Stimulated activated naive CD8-positive, alpha-beta T cell treated with anti-CD3 and anti-CD28 coated beads, Interleukin-15, Interleukin-2, amounts not matched to agents 100 U/mL and 50 U/mL, for 24 hours (primary cell): ENCODE measurements at regions not wholly inside any gene's neighbourhood (a gene's known extent, or its start where the extent isn't known, plus 50 kb on each side); places are given as distances from the start of the nearest gene placed in this dataset.

Experiments
- ATAC-seq: fragments of 150-1000 bp; cut with Tn5 transposase; one replicate; pipeline ENCODE4 v1.10.0; 2021
- DNase-seq: peaks from one replicate; pipeline ENCODE4 v3.0.0; 2021

GRCh38 chr12:114898159-114898558 lies 214.2 kb upstream of the TBX3 start:
- no peak for ATAC-seq
- DNase-seq = no peak

- DNase-seq (no peak), ATAC-seq (no peak)
Measured at GRCh38 chr12:114895827-114896226, 211.9 kb upstream of the TBX3 start.

- DNase-seq = no peak
- no peak for ATAC-seq
Measured at GRCh38 chr12:114895081-114895480, 211.1 kb upstream of the TBX3 start.

- no peak for ATAC-seq
- DNase-seq = no peak
Measured at GRCh38 chr12:114894076-114894475, 210.1 kb upstream of the TBX3 start.

- DNase-seq (no peak), ATAC-seq (no peak)
Measured at GRCh38 chr12:114888928-114889584, 205.1 kb upstream of the TBX3 start.

- no peak for ATAC-seq
- no peak for DNase-seq
Measured at GRCh38 chr12:114888448-114888847, 204.5 kb upstream of the TBX3 start.

GRCh38 chr12:114885501-114885900 lies 201.5 kb upstream of the TBX3 start:
- DNase-seq (no peak), ATAC-seq (no peak)

- ATAC-seq (no peak), DNase-seq (no peak)
Measured at GRCh38 chr12:114884575-114884974, 200.6 kb upstream of the TBX3 start.

- ATAC-seq (no peak), DNase-seq (no peak)
Measured at GRCh38 chr12:114882083-114882482, 198.1 kb upstream of the TBX3 start.

- DNase-seq (no peak), ATAC-seq (no peak)
Measured at GRCh38 chr12:114879354-114879753, 195.4 kb upstream of the TBX3 start.

- DNase-seq (no peak), ATAC-seq (no peak)
Measured at GRCh38 chr12:114878781-114879180, 194.8 kb upstream of the TBX3 start.

GRCh38 chr12:114876968-114877680 lies 193.1 kb upstream of the TBX3 start:
- DNase-seq (no peak), ATAC-seq (no peak)

GRCh38 chr12:114875313-114875712 lies 191.3 kb upstream of the TBX3 start:
- no peak for DNase-seq
- ATAC-seq = no peak

GRCh38 chr12:114873656-114874055 lies 189.7 kb upstream of the TBX3 start:
- DNase-seq (no peak), ATAC-seq (no peak)

- DNase-seq = no peak
- no peak for ATAC-seq
Measured at GRCh38 chr12:114868995-114869834, 185.2 kb upstream of the TBX3 start.

GRCh38 chr12:114866331-114866730 lies 182.4 kb upstream of the TBX3 start:
- no peak for DNase-seq

GRCh38 chr12:114864837-114865551 lies 181.0 kb upstream of the TBX3 start:
- DNase-seq = no peak
- no peak for ATAC-seq

More at GRCh38 chr12:114866331-114866730, 182.4 kb upstream of the TBX3 start:
- ATAC-seq = no peak

- ATAC-seq = no peak
- DNase-seq = no peak
Measured at GRCh38 chr12:114863911-114864310, 179.9 kb upstream of the TBX3 start.

- DNase-seq (no peak), ATAC-seq (no peak)
Measured at GRCh38 chr12:114860969-114861368, 177.0 kb upstream of the TBX3 start.

GRCh38 chr12:114858388-114859146 lies 174.6 kb upstream of the TBX3 start:
- DNase-seq (no peak), ATAC-seq (no peak)

GRCh38 chr12:114855678-114856077 lies 171.7 kb upstream of the TBX3 start:
- DNase-seq (no peak), ATAC-seq (no peak)
